NCI-H524 (cell line): ENCODE measurements at regions not wholly inside any gene's neighbourhood (a gene's known extent, or its start where the extent isn't known, plus 50 kb on each side); places are given as distances from the start of the nearest gene placed in this dataset.
"Not testable (repeated sequence)": the region's sequence is repeated elsewhere in the genome, so short reads cannot be mapped to it uniquely, and the experiment has no call there.

Source experiments
- DNase-seq, 2 experiments: peaks; one replicate each; lab custom pipeline; 2025; lab: John Stamatoyannopoulos, UW

- no peak for DNase-seq
Measured at GRCh38 chr6:22208026-22208425, 88.8 kb downstream of the PRL start.

- DNase-seq, result peak in 1 of 2 experiments; percentile 17
Measured at GRCh38 chr6:22214314-22214713, 82.5 kb downstream of the PRL start.

- not testable (repeated sequence) for DNase-seq
Measured at GRCh38 chr6:22215474-22215873, 81.4 kb downstream of the PRL start.

GRCh38 chr6:22218410-22218809, 78.4 kb downstream of the PRL start:
- no peak for DNase-seq

GRCh38 chr6:22219925-22220324, 76.9 kb downstream of the PRL start:
- no peak for DNase-seq

GRCh38 chr6:22221211-22221610, 75.6 kb downstream of the PRL start:
- DNase-seq, result no peak

GRCh38 chr6:22221630-22222029, 75.2 kb downstream of the PRL start:
- DNase-seq, result no peak

- DNase-seq, result peak; percentile 88
Measured at GRCh38 chr6:22222469-22222868, 74.4 kb downstream of the PRL start.

- DNase-seq, result no peak
Measured at GRCh38 chr6:22227824-22228610, 68.8 kb downstream of the PRL start.

- DNase-seq, result no peak
Measured at GRCh38 chr6:22231050-22231449, 65.8 kb downstream of the PRL start.

GRCh38 chr6:22231616-22232015, 65.2 kb downstream of the PRL start:
- no peak for DNase-seq

- DNase-seq, result peak in 1 of 2 experiments; percentile 37
Measured at GRCh38 chr6:22236626-22237414, 60.0 kb downstream of the PRL start.
